HEK293T (cell line): ENCODE measurements at regions not wholly inside any gene's neighbourhood (a gene's known extent, or its start where the extent isn't known, plus 50 kb on each side); places are given as distances from the start of the nearest gene placed in this dataset.

Experiments
- CTCF ChIA-PET: fragments of 350-600 bp; formaldehyde crosslinking; extraction: SDS; loops from one replicate; lab custom pipeline; 2021; ENCODE audit warnings: antibody characterized with exemption, inconsistent platforms; lab: Yijun Ruan, JAX
- POLR2A ChIA-PET: fragments of 350-600 bp; formaldehyde crosslinking; extraction: SDS; loops from one replicate; lab custom pipeline; 2020; ENCODE audit warnings: antibody characterized with exemption, inconsistent platforms; lab: Yijun Ruan, JAX
- DNase-seq: peaks from one replicate; pipeline ENCODE4 v3.0.0; 2012; ENCODE audit warnings: mixed read lengths; ENCODE audit errors: extremely low spot score
- ARNT ChIP-seq: fragments of 450-650 bp; IDR thresholded peaks from 2 replicates; pipeline ENCODE4 v1.6.1; 2017; ENCODE audit warnings: mild to moderate bottlenecking
- BHLHE40 ChIP-seq: fragments of 450-650 bp; IDR thresholded peaks from 2 replicates; pipeline ENCODE4 v1.6.1; 2016; ENCODE audit warnings: mild to moderate bottlenecking, moderate library complexity, borderline replicate concordance
- CTBP1 ChIP-seq: fragments of 450-650 bp; IDR thresholded peaks from 2 replicates; pipeline ENCODE4 v1.6.1; 2016; ENCODE audit warnings: borderline replicate concordance
- ELF4 ChIP-seq: fragments of 450-650 bp; IDR thresholded peaks from 2 replicates; pipeline ENCODE4 v1.6.1; 2017; ENCODE audit warnings: antibody characterized with exemption
- FOXA1 ChIP-seq: fragments of 450-650 bp; IDR thresholded peaks from 2 replicates; pipeline ENCODE4 v1.6.1; 2016; ENCODE audit warnings: mild to moderate bottlenecking
- FOXK2 ChIP-seq: fragments of 450-650 bp; IDR thresholded peaks from 2 replicates; pipeline ENCODE4 v1.6.1; 2016; ENCODE audit warnings: mild to moderate bottlenecking
- FOXM1 ChIP-seq: fragments of 450-650 bp; IDR thresholded peaks from 2 replicates; pipeline ENCODE4 v1.6.1; 2017; ENCODE audit warnings: mild to moderate bottlenecking, borderline replicate concordance
- HDGF ChIP-seq: fragments of 450-650 bp; IDR thresholded peaks from 2 replicates; pipeline ENCODE4 v1.6.1; 2017; ENCODE audit warnings: antibody characterized with exemption, borderline replicate concordance
- L3MBTL2 ChIP-seq: fragments of 450-650 bp; conservative IDR thresholded peaks from 2 replicates; pipeline ENCODE4 v1.6.1; 2016; ENCODE audit warnings: mild to moderate bottlenecking
- LEF1 ChIP-seq: fragments of 450-650 bp; IDR thresholded peaks from 2 replicates; pipeline ENCODE4 v1.6.1; 2017; ENCODE audit warnings: mild to moderate bottlenecking, borderline replicate concordance
- NFRKB ChIP-seq: fragments of 450-650 bp; IDR thresholded peaks from 2 replicates; pipeline ENCODE4 v1.6.1; 2016; ENCODE audit warnings: mild to moderate bottlenecking, moderate library complexity
- SP1 ChIP-seq: fragments of 450-650 bp; IDR thresholded peaks from 2 replicates; pipeline ENCODE4 v1.6.1; 2017
- SUZ12 ChIP-seq: fragments of 450-650 bp; IDR thresholded peaks from 2 replicates; pipeline ENCODE4 v1.6.1; 2016; ENCODE audit warnings: mild to moderate bottlenecking
- TARDBP ChIP-seq: fragments of 450-650 bp; IDR thresholded peaks from 2 replicates; pipeline ENCODE4 v1.6.1; 2016
- ZNF384 ChIP-seq: fragments of 450-650 bp; IDR thresholded peaks from 2 replicates; pipeline ENCODE4 v1.6.1; 2016
- TF ChIP-seq, protein P1 (sequence below): fragments of 450-650 bp; IDR thresholded peaks from 2 replicates; pipeline ENCODE4 v1.6.1; 2016

DNA sequence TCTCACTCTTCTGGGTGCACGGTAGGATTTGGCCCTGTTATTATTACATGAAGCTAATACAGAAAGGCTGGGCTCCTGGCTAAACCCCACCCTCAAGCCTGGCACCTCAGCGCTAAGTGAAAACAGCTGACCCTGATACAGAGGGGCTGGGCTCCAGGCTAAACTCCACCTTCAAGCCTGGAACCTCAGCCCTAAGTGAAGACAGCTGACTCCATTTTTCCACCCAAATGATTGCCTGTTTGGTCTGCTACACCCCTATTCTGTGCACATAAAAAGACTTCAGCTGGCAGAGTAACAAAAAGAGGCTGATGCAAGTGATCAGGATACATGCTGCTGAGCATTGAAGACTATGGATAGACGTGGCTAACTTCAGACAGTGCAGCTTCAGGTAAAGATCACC lies 148.4 kb upstream of the CLINT1 start:
- DNase-seq: no peak
- ChIA-PET POLR2A (no interaction called here), CTCF (interaction anchor here (0.5 to 0.6 kb wide), 3 partner anchors 100 to 187 kb away, joined by 4 to 8 read pairs (median 8); no protein-coding TSS in a partner anchor)
- TF ChIP-seq LEF1 (no peak), FOXM1 (no peak), BHLHE40 (no peak), HDGF (no peak), NFRKB (no peak), L3MBTL2 (no peak), FOXA1 (no peak), TARDBP (no peak), SUZ12 (no peak), FOXK2 (no peak), ARNT (no peak)

DNA sequence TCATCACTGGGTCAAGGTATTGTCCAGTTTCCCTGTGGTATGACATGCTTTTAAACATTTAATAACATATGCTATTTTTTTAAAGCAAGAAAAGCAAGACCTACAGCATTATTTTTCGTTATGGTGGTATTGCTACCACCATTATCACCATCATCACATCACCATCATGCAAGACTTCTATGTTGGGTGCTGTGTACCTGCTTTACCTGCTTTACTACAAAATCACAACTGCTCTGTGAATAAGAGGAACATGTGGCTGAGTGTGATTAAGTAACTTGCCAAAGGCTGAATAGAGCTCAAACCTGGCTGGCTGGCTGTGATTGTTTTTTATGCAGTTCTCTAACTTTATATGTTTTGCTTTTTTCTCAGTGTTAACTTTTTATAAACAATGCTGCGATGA lies 140.8 kb upstream of the CLINT1 start:
- POLR2A ChIA-PET: no interaction called here
- CTCF ChIA-PET: no interaction called here
- TF ChIP-seq, protein P1, sequence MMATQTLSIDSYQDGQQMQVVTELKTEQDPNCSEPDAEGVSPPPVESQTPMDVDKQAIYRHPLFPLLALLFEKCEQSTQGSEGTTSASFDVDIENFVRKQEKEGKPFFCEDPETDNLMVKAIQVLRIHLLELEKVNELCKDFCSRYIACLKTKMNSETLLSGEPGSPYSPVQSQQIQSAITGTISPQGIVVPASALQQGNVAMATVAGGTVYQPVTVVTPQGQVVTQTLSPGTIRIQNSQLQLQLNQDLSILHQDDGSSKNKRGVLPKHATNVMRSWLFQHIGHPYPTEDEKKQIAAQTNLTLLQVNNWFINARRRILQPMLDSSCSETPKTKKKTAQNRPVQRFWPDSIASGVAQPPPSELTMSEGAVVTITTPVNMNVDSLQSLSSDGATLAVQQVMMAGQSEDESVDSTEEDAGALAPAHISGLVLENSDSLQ: no peak
- TF ChIP-seq ARNT (no peak), FOXK2 (no peak), CTBP1 (no peak), NFRKB (no peak), FOXM1 (no peak), SP1 (no peak), L3MBTL2 (no peak), SUZ12 (no peak), HDGF (no peak)

DNA sequence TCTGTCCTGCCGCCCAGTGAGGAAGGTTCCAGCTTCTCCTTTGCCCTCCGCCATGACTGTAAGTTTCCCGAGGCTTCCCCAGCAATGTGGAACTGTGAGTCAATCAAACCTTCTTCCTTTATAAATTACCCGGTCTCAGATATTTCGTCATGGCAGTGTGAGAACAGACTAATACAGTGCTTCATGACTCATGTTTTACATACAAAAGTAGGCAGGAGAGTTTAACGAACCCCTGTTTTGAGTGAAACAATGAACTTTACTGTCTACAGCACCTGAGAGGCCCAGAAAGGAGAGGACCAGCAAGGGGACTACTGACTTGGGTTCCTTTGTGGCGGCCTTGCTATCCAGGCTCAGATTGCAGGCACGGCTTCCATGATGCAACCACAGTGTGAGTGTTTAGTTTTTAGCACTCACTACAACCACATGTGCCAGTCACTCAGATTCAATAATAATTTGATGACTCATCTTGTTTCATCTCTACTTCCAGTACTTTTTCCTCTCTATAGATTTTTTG lies 139.1 kb upstream of the CLINT1 start:
- ChIA-PET CTCF (no interaction called here), POLR2A (no interaction called here)
- TF ChIP-seq HDGF (no peak), TARDBP (no peak), FOXM1 (no peak), ZNF384 (no peak), NFRKB (no peak), ELF4 (no peak), FOXK2 (no peak), SUZ12 (no peak), CTBP1 (no peak), LEF1 (no peak), L3MBTL2 (no peak), BHLHE40 (no peak), FOXA1 (no peak), SP1 (no peak), ARNT (no peak)
- TF ChIP-seq, protein P1: no peak
- DNase-seq: no peak

More for the DNA sequence above, 140.8 kb upstream of the CLINT1 start:
- DNase-seq: no peak

- peak; percentile 82 for DNase-seq
- TF ChIP-seq LEF1: no peak
- TF ChIP-seq FOXM1: no peak
- no peak for TF ChIP-seq SP1
- TF ChIP-seq ELF4: no peak
- TF ChIP-seq FOXK2: no peak
- TF ChIP-seq NFRKB: no peak
- no peak for TF ChIP-seq BHLHE40
- no peak for TF ChIP-seq FOXA1
- no peak for TF ChIP-seq ARNT
- TF ChIP-seq HDGF: no peak
- no peak for TF ChIP-seq L3MBTL2
- no peak for TF ChIP-seq CTBP1
- no peak for TF ChIP-seq ZNF384
- TF ChIP-seq, protein P1: no peak
- POLR2A ChIA-PET: interaction anchor here (1.0 kb wide), 1 partner anchor 19 kb away, joined by 3 read pairs; no protein-coding TSS in a partner anchor
These were observed 136.1 kb upstream of the CLINT1 start for GRCh38 chr5:157994906-157995519.

DNA sequence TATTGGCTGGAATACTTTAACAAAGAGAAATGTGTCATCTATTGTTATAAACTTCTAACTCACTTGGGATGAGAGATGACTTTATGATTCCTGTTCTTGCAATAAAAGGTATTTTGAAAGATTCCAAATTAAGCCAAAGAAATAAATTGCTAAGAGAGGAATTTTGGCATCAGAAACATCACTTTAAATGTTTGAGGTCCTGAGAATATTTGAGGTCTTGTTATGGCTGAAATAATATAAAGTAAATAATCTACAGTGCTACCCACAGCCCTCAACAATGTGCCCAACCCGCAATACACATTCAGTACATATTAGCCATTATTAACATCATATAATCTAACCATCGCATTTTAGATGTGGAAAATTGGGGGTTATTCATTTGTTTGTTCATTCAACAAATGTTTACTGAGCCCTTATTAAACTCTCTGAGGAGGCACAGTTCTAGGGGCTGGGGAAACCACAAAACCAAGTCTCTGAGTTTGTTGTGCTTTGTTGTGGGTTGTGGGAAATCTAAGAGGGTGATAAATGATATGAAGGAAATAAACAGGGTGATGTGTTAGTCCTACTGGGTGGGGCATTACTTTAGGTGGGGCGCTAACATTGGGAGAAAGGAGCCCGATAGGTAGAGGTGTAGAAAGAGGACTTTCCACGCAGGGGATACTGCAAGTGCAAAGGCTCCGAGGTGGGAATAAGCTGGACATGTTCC lies 135.2 kb upstream of the CLINT1 start:
- POLR2A ChIA-PET: interaction anchor here (1.0 kb wide), 1 partner anchor 18 kb away, joined by 3 read pairs; no protein-coding TSS in a partner anchor
- CTCF ChIA-PET: interaction anchor here (0.5 to 1.7 kb wide), 17 partner anchors 14 to 177 kb away, joined by 3 to 9 read pairs (median 4); no protein-coding TSS in a partner anchor
- TF ChIP-seq ARNT: no peak
- TF ChIP-seq HDGF: no peak
- TF ChIP-seq ELF4: no peak
- no peak for TF ChIP-seq NFRKB
- no peak for TF ChIP-seq BHLHE40
- TF ChIP-seq TARDBP: no peak
- TF ChIP-seq, protein P1: no peak
- no peak for TF ChIP-seq LEF1
- DNase-seq: no peak

More at GRCh38 chr5:157994906-157995519, 136.1 kb upstream of the CLINT1 start:
- CTCF ChIA-PET: interaction anchor here (0.5 to 1.4 kb wide), 16 partner anchors 14 to 178 kb away, joined by 3 to 9 read pairs (median 4); no protein-coding TSS in a partner anchor
